SU-DHL-6 (cell line): ENCODE measurements at regions not wholly inside any gene's neighbourhood (a gene's known extent, or its start where the extent isn't known, plus 50 kb on each side); places are given as distances from the start of the nearest gene placed in this dataset.

Experiments used
- H2AFZ ChIP-seq: fragments of 200-600 bp; sonication (generic); 2 replicates; pipeline ENCODE4 v1.6.1; 2014; ENCODE audit warnings: low read depth, mild to moderate bottlenecking, moderate library complexity, mixed read lengths, antibody characterized with exemption, low read length; ENCODE audit not compliant: severe bottlenecking
- H3F3A ChIP-seq: fragments of 200-600 bp; shearing (Covaris generic); 2 replicates; pipeline ENCODE4 v1.6.0; 2016; ENCODE audit warnings: antibody characterized with exemption, mild to moderate bottlenecking; ENCODE audit not compliant: insufficient read depth
- H3K27ac ChIP-seq: fragments of 200-600 bp; sonication (generic); 2 replicates; pipeline ENCODE4 v1.5.1; 2016; ENCODE audit warnings: low read depth, mild to moderate bottlenecking, low read length, moderate library complexity, mixed read lengths
- H3K27me3 ChIP-seq: fragments of 200-600 bp; sonication (generic), shearing (Covaris generic); 2 replicates; pipeline ENCODE4 v1.6.0; 2014; ENCODE audit warnings: mild to moderate bottlenecking, low read length
- H3K36me3 ChIP-seq: fragments of 200-600 bp; sonication (generic); 2 replicates; pipeline ENCODE4 v1.6.1; 2014; ENCODE audit warnings: mild to moderate bottlenecking, low read length, mixed read lengths
- H3K4me2 ChIP-seq: fragments of 300-600, 200-600 bp; shearing (Covaris generic), sonication (generic); 2 replicates; pipeline ENCODE4 v1.6.0; 2014; ENCODE audit warnings: low read length, low read depth, mild to moderate bottlenecking; ENCODE audit not compliant: poor library complexity, severe bottlenecking
- H3K4me3 ChIP-seq: fragments of 200-600 bp; sonication (generic); 2 replicates; pipeline ENCODE4 v1.5.1; 2014; ENCODE audit warnings: antibody characterized with exemption, low read length, mild to moderate bottlenecking, mixed read lengths; ENCODE audit not compliant: insufficient read depth, poor library complexity, severe bottlenecking
- H3K79me2 ChIP-seq: fragments of 200-600 bp; sonication (generic); 2 replicates; pipeline ENCODE4 v1.6.1; 2014; ENCODE audit warnings: mild to moderate bottlenecking, low read length, moderate library complexity; ENCODE audit not compliant: insufficient read depth
- H3K9ac ChIP-seq: fragments of 200-600 bp; sonication (generic); 2 replicates; pipeline ENCODE4 v1.7.0; 2014; ENCODE audit warnings: mild to moderate bottlenecking, low read length
- H3K9me2 ChIP-seq: fragments of 200-600 bp; sonication (generic); replicated peaks from 2 replicates; pipeline ENCODE4 v1.6.1; 2014; ENCODE audit warnings: low read length; ENCODE audit not compliant: insufficient read depth
- H3K9me3 ChIP-seq: fragments of 200-600 bp; sonication (generic); 2 replicates; pipeline ENCODE4 v1.6.1; 2014; ENCODE audit warnings: low read length, mixed read lengths; ENCODE audit not compliant: insufficient read depth
- H4K20me1 ChIP-seq: fragments of 200-600 bp; sonication (generic); 2 replicates; pipeline ENCODE4 v1.6.1; 2014; ENCODE audit warnings: low read depth, mild to moderate bottlenecking, antibody characterized with exemption, low read length, moderate library complexity, mixed read lengths
- EZH2phosphoT487 ChIP-seq: fragments of 200-600 bp; sonication (generic), shearing (Covaris generic); conservative IDR thresholded peaks from 2 replicates; pipeline ENCODE4 v1.6.1; 2018; ENCODE audit warnings: mild to moderate bottlenecking, antibody characterized with exemption, low read length, moderate library complexity, mixed read lengths
- TF ChIP-seq, protein P1 (sequence below): fragments of 200-600 bp; sonication (generic); IDR thresholded peaks from one replicate; pipeline ENCODE4 v1.5.1; 2017; ENCODE audit warnings: antibody characterized with exemption, mild to moderate bottlenecking, low read length, moderate library complexity; ENCODE audit not compliant: insufficient read depth, poor library complexity, severe bottlenecking

- Histone ChIP-seq H4K20me1 (no peaks in the 10 kb centered on the region), H3K9ac (no peak overlapping the region), H3K79me2 (no peaks in the 10 kb centered on the region), H3K9me2 (no peaks in the 10 kb centered on the region), H3K27ac (no peak overlapping the region), H3K36me3 (no peaks in the 10 kb centered on the region), H3K27me3 (no peaks in the 10 kb centered on the region), H3K4me2 (no peak overlapping the region), H3K4me3 (no peak overlapping the region), H2AFZ (no peak overlapping the region), H3F3A (no peaks in the 10 kb centered on the region), H3K9me3 (no peaks in the 10 kb centered on the region)
- TF ChIP-seq, protein P1, sequence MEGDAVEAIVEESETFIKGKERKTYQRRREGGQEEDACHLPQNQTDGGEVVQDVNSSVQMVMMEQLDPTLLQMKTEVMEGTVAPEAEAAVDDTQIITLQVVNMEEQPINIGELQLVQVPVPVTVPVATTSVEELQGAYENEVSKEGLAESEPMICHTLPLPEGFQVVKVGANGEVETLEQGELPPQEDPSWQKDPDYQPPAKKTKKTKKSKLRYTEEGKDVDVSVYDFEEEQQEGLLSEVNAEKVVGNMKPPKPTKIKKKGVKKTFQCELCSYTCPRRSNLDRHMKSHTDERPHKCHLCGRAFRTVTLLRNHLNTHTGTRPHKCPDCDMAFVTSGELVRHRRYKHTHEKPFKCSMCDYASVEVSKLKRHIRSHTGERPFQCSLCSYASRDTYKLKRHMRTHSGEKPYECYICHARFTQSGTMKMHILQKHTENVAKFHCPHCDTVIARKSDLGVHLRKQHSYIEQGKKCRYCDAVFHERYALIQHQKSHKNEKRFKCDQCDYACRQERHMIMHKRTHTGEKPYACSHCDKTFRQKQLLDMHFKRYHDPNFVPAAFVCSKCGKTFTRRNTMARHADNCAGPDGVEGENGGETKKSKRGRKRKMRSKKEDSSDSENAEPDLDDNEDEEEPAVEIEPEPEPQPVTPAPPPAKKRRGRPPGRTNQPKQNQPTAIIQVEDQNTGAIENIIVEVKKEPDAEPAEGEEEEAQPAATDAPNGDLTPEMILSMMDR = no peak
- TF ChIP-seq EZH2phosphoT487 = no peak
Observed at GRCh38 chr18:61724532-61724931, 168.3 kb downstream of the RNF152 start.

DNA sequence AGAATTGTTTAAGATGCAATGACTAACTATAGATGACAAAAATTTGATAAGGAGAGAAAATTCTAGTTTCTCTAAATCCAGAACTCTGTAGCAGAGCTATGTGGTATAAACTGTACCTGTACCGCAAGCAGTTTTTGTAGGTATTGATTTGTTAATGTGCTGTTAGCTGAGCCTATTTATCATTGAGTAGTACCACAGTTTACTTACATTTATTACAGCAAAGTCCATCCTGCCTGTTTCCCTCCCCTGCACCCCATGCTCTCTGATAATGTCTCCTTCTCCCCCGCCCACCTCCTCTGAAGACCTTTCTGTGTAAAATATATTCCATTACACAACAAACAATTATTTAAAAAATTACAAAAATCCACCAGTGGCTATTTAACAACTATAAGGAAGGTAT, 170.6 kb downstream of the RNF152 start:
- H3K79me2 ChIP-seq = no peaks in the 10 kb centered on the region
- no peaks in the 10 kb centered on the region for H3K27me3 ChIP-seq
- H3K9me3 ChIP-seq = no peaks in the 10 kb centered on the region
- TF ChIP-seq, protein P1 = no peak
- TF ChIP-seq EZH2phosphoT487 = no peak
- H3K9me2 ChIP-seq = no peaks in the 10 kb centered on the region
- no peaks in the 10 kb centered on the region for H3K36me3 ChIP-seq
- H3F3A ChIP-seq = no peaks in the 10 kb centered on the region
- no peak overlapping the region for H2AFZ ChIP-seq
- H3K4me2 ChIP-seq = no peak overlapping the region
- H3K27ac ChIP-seq = no peak overlapping the region
- H3K4me3 ChIP-seq = no peak overlapping the region
- H3K9ac ChIP-seq = no peak overlapping the region
- no peaks in the 10 kb centered on the region for H4K20me1 ChIP-seq

- no peaks in the 10 kb centered on the region for H3K27me3 ChIP-seq
- H3K9me2 ChIP-seq = no peaks in the 10 kb centered on the region
- H3K27ac ChIP-seq = no peak overlapping the region
- H3K9ac ChIP-seq = no peak overlapping the region
- H2AFZ ChIP-seq = no peak overlapping the region
- no peak overlapping the region for H3K4me2 ChIP-seq
- H3F3A ChIP-seq = no peaks in the 10 kb centered on the region
- no peaks in the 10 kb centered on the region for H3K79me2 ChIP-seq
- TF ChIP-seq, protein P1 = no peak
- TF ChIP-seq EZH2phosphoT487 = no peak
- no peak overlapping the region for H3K4me3 ChIP-seq
- no peaks in the 10 kb centered on the region for H3K9me3 ChIP-seq
- H4K20me1 ChIP-seq = no peaks in the 10 kb centered on the region
- H3K36me3 ChIP-seq = no peaks in the 10 kb centered on the region
Observed at GRCh38 chr18:61720496-61720895, 172.3 kb downstream of the RNF152 start.

- H3K9ac ChIP-seq = no peak overlapping the region
- H3K9me2 ChIP-seq = no peaks in the 10 kb centered on the region
- no peaks in the 10 kb centered on the region for H3K79me2 ChIP-seq
- H3K4me3 ChIP-seq = no peak overlapping the region
- TF ChIP-seq EZH2phosphoT487 = no peak
- TF ChIP-seq, protein P1 = no peak
- no peak overlapping the region for H3K27ac ChIP-seq
- no peak overlapping the region for H3K4me2 ChIP-seq
- H3K27me3 ChIP-seq = no peaks in the 10 kb centered on the region
- no peaks in the 10 kb centered on the region for H3K9me3 ChIP-seq
- no peak overlapping the region for H2AFZ ChIP-seq
- no peaks in the 10 kb centered on the region for H3F3A ChIP-seq
- H3K36me3 ChIP-seq = no peaks in the 10 kb centered on the region
- no peaks in the 10 kb centered on the region for H4K20me1 ChIP-seq
Observed at GRCh38 chr18:61719671-61720070, 173.1 kb downstream of the RNF152 start.
